Stimulated activated CD4-positive, alpha-beta T cell treated with anti-CD3 and anti-CD28 coated beads, Interleukin-15, amount 100 ng/mL, for 24 hours (primary cell): ENCODE measurements at regions not wholly inside any gene's neighbourhood (a gene's known extent, or its start where the extent isn't known, plus 50 kb on each side); places are given as distances from the start of the nearest gene placed in this dataset.

Source experiments
- DNase-seq: peaks from one replicate; pipeline ENCODE4 v3.0.0-alpha.2; 2020

- DNase-seq = no peak
Measured at GRCh38 chr1:198042168-198042567, 114.6 kb upstream of the NEK7 start.

GRCh38 chr1:198047913-198048312 is 108.9 kb upstream of the NEK7 start:
- DNase-seq = no peak

GRCh38 chr1:198054510-198054909 is 102.3 kb upstream of the NEK7 start:
- no peak for DNase-seq

- peak; percentile 25 for DNase-seq
Measured at GRCh38 chr1:198056255-198056654, 100.5 kb upstream of the NEK7 start.

- DNase-seq = no peak
Measured at GRCh38 chr1:198064181-198064580, 92.6 kb upstream of the NEK7 start.

- no peak for DNase-seq
Measured at GRCh38 chr1:198068285-198068684, 88.5 kb upstream of the NEK7 start.

- DNase-seq = no peak
Measured at GRCh38 chr1:198072177-198072576, 84.6 kb upstream of the NEK7 start.

- no peak for DNase-seq
Measured at GRCh38 chr1:198075296-198075695, 81.5 kb upstream of the NEK7 start.

GRCh38 chr1:198079432-198079951 is 77.3 kb upstream of the NEK7 start:
- no peak for DNase-seq

- DNase-seq = no peak
Measured at GRCh38 chr1:198082576-198082975, 74.2 kb upstream of the NEK7 start.

- no peak for DNase-seq
Measured at GRCh38 chr1:198083549-198083948, 73.2 kb upstream of the NEK7 start.

GRCh38 chr1:198084241-198084908 is 72.4 kb upstream of the NEK7 start:
- no peak for DNase-seq

- DNase-seq = no peak
Measured at GRCh38 chr1:198086051-198086745, 70.6 kb upstream of the NEK7 start.

GRCh38 chr1:198087831-198088230 is 69.0 kb upstream of the NEK7 start:
- DNase-seq = no peak

GRCh38 chr1:198088360-198089071 is 68.3 kb upstream of the NEK7 start:
- DNase-seq = no peak

GRCh38 chr1:198096390-198096789 is 60.4 kb upstream of the NEK7 start:
- no peak for DNase-seq

GRCh38 chr1:198099755-198100154 is 57.0 kb upstream of the NEK7 start:
- no peak for DNase-seq

GRCh38 chr1:198101716-198102453 is 54.9 kb upstream of the NEK7 start:
- DNase-seq = no peak

GRCh38 chr1:198102454-198102827 is 54.4 kb upstream of the NEK7 start:
- no peak for DNase-seq

GRCh38 chr1:198105185-198105584 is 51.6 kb upstream of the NEK7 start:
- DNase-seq = no peak

GRCh38 chr1:198106011-198106410 is 50.8 kb upstream of the NEK7 start:
- DNase-seq = no peak
